Ishikawa (cell line): ENCODE measurements at regions not wholly inside any gene's neighbourhood (a gene's known extent, or its start where the extent isn't known, plus 50 kb on each side); places are given as distances from the start of the nearest gene placed in this dataset.

ENCODE experiments used
- CEBPB ChIP-seq: IDR thresholded peaks from 2 replicates; pipeline ENCODE4 v1.6.1; 2012
- CREB1 ChIP-seq: IDR thresholded peaks from 2 replicates; pipeline ENCODE4 v1.6.1; 2012; ENCODE audit warnings: low read depth
- EGR1 ChIP-seq: IDR thresholded peaks from 2 replicates; pipeline ENCODE4 v1.6.1; 2012
- EP300 ChIP-seq: IDR thresholded peaks from 2 replicates; pipeline ENCODE4 v1.6.1; 2012; ENCODE audit warnings: borderline replicate concordance
- FOXM1 ChIP-seq: IDR thresholded peaks from 2 replicates; pipeline ENCODE4 v1.6.1; 2012; ENCODE audit warnings: low read depth, borderline replicate concordance
- NFIC ChIP-seq: IDR thresholded peaks from 2 replicates; pipeline ENCODE4 v1.6.1; 2012
- RAD21 ChIP-seq: IDR thresholded peaks from 2 replicates; pipeline ENCODE4 v1.6.1; 2012; ENCODE audit warnings: low read depth
- TAF1 ChIP-seq: IDR thresholded peaks from 2 replicates; pipeline ENCODE4 v1.6.1; 2012; ENCODE audit warnings: low read depth, mild to moderate bottlenecking
- TCF12 ChIP-seq: IDR thresholded peaks from 2 replicates; pipeline ENCODE4 v1.6.1; 2012; ENCODE audit warnings: low read depth
- TEAD4 ChIP-seq: IDR thresholded peaks from 2 replicates; pipeline ENCODE4 v1.6.1; 2012
- USF1 ChIP-seq: IDR thresholded peaks from 2 replicates; pipeline ENCODE4 v1.6.1; 2012
- YY1 ChIP-seq: IDR thresholded peaks from 2 replicates; pipeline ENCODE4 v1.6.1; 2012; ENCODE audit warnings: low read depth
- ZBTB7A ChIP-seq: IDR thresholded peaks from 2 replicates; pipeline ENCODE4 v1.6.1; 2012; ENCODE audit warnings: low read depth
- TF ChIP-seq, protein P1 (sequence below): IDR thresholded peaks from 2 replicates; pipeline ENCODE4 v1.6.1; 2012; ENCODE audit warnings: low read depth, mild to moderate bottlenecking
- TF ChIP-seq, protein P2 (sequence below): IDR thresholded peaks from 2 replicates; pipeline ENCODE4 v1.6.1; 2012

DNA sequence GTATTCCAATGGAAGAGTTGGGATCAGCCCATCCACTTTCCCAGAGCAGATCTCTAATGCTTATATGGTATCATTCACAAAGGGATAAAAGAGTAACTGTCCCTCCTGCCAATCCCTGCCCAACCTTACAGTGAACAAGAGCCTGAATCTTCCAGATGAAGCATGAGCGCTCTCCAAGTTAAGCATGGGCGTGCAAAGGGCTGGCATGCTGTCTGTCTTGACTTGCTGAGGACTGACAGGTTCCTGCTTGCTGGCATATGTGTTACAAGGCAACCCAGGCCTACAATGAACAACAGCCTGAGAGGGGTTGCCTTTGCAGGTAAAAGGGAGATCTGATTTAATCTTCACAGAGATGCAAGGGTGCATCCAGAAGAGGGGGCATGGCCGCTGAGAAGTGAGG, 155.6 kb upstream of the SOD1 start:
- TF ChIP-seq TAF1, result no peak
- TF ChIP-seq YY1, result no peak
- TF ChIP-seq TCF12, result no peak
- no peak for TF ChIP-seq EP300
- no peak for TF ChIP-seq USF1
- no peak for TF ChIP-seq TEAD4
- TF ChIP-seq, protein P1, sequence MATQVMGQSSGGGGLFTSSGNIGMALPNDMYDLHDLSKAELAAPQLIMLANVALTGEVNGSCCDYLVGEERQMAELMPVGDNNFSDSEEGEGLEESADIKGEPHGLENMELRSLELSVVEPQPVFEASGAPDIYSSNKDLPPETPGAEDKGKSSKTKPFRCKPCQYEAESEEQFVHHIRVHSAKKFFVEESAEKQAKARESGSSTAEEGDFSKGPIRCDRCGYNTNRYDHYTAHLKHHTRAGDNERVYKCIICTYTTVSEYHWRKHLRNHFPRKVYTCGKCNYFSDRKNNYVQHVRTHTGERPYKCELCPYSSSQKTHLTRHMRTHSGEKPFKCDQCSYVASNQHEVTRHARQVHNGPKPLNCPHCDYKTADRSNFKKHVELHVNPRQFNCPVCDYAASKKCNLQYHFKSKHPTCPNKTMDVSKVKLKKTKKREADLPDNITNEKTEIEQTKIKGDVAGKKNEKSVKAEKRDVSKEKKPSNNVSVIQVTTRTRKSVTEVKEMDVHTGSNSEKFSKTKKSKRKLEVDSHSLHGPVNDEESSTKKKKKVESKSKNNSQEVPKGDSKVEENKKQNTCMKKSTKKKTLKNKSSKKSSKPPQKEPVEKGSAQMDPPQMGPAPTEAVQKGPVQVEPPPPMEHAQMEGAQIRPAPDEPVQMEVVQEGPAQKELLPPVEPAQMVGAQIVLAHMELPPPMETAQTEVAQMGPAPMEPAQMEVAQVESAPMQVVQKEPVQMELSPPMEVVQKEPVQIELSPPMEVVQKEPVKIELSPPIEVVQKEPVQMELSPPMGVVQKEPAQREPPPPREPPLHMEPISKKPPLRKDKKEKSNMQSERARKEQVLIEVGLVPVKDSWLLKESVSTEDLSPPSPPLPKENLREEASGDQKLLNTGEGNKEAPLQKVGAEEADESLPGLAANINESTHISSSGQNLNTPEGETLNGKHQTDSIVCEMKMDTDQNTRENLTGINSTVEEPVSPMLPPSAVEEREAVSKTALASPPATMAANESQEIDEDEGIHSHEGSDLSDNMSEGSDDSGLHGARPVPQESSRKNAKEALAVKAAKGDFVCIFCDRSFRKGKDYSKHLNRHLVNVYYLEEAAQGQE, result no peak
- TF ChIP-seq, protein P2, sequence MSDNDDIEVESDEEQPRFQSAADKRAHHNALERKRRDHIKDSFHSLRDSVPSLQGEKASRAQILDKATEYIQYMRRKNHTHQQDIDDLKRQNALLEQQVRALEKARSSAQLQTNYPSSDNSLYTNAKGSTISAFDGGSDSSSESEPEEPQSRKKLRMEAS, result no peak
- TF ChIP-seq RAD21, result no peak
- no peak for TF ChIP-seq FOXM1
- TF ChIP-seq CEBPB, result no peak
- no peak for TF ChIP-seq EGR1
- no peak for TF ChIP-seq ZBTB7A

- TF ChIP-seq TAF1 (no peak), USF1 (no peak), TEAD4 (no peak), CEBPB (no peak), FOXM1 (no peak), NFIC (no peak), YY1 (no peak), RAD21 (no peak), ZBTB7A (no peak), EGR1 (no peak), TCF12 (no peak), CREB1 (no peak), EP300 (no peak)
- TF ChIP-seq, protein P2, result no peak
- TF ChIP-seq, protein P1, result no peak
Measured at GRCh38 chr21:31503467-31503866, 156.0 kb upstream of the SOD1 start.

DNA sequence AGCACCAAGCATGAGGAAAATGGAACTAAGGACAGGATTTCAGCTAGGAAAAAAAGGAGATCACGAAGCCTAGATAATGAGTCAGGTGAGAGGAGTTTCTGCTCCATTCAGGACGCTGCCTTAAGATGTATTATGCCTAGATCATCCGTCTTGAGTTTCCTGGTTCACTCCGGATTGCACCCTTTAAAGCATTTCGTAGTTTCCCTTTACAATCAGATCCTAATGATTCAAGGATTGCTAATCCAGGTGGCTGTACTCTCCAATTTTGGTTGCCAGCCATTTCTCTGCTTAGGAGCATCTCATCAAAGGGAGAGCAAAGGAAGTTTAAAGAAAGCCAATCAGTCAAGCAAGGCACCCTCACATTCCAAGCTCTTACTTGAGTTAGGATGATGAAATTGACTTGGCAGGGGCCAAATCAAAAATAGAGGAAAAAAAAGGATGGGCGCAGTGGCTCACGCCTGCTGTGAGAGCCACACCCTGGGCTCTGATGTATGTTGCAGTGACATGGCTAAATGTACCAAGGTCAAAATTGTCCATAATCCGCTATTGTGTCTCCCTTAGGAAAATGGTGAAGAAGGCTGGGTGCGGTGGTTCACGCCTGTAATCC, 156.9 kb upstream of the SOD1 start:
- TF ChIP-seq TEAD4, result peak; percentile 59
- no peak for TF ChIP-seq NFIC

DNA sequence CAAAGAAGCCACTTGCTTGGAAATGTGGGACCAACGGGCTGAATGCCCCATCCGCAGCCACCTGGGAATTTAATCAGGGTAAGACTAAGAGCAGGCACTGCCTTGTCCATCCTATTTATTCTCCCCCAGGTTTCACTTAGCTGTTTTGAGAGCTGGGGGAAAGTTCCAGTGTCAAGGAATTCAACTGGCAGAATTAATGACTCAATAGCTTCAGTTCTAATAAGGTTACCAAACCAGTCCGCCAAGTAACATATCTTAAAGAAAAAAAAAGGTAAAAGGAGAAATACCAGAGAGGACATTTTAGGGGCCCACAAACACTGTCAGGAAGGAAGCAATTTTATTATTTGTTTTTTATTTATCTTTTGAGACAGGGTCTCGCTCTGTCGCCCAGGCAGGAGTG, 157.6 kb upstream of the SOD1 start:
- TF ChIP-seq FOXM1 (no peak), RAD21 (no peak), NFIC (no peak), YY1 (no peak), USF1 (no peak), EGR1 (no peak), ZBTB7A (no peak), TEAD4 (no peak), EP300 (no peak), CREB1 (no peak), CEBPB (no peak), TAF1 (no peak)
- TF ChIP-seq, protein P2, result no peak
- TF ChIP-seq, protein P1, result no peak
